OCI-LY3 (cell line): ENCODE measurements at regions not wholly inside any gene's neighbourhood (a gene's known extent, or its start where the extent isn't known, plus 50 kb on each side); places are given as distances from the start of the nearest gene placed in this dataset.

ENCODE experiments used
- CTCF ChIP-seq: fragments of 200-600, 300-600 bp; sonication (generic); IDR thresholded peaks from 2 replicates; pipeline ENCODE4 v1.5.1; 2014; ENCODE audit warnings: antibody characterized with exemption, low read length, low read depth
- EZH2phosphoT487 ChIP-seq: fragments of 200-600 bp; shearing (Covaris generic); IDR thresholded peaks from 2 replicates; pipeline ENCODE4 v1.6.1; 2018; ENCODE audit warnings: antibody characterized with exemption, mixed run types, low read depth

DNA sequence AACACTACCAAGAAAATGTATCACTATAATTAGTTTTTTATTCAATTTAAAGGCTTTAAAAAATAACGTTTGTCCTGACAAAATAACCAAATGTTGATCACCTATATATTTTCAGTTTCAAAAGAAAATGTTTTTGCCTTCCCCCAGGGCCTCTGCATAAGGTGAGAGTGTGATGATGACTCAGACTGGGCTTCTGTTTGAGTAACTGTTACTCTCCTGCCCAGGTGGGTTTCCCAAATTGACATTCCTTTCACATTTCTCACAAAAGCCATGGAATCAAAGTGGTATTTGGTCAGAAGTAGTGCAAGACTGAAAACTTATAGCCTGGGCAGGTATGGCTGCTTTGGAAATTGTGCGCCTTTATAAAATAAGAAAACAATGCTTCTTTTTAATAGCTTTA is 180.6 kb downstream of the COG6 start:
- TF ChIP-seq EZH2phosphoT487 (no peak), CTCF (no peak)
